Pancreas (tissue), 10 donors: ENCODE measurements at regions not wholly inside any gene's neighbourhood (a gene's known extent, or its start where the extent isn't known, plus 50 kb on each side); places are given as distances from the start of the nearest gene placed in this dataset.
A peak's percentile ranks its signal among the peaks of the same experiment; 100 is the strongest.

Experiments
- ATAC-seq, 4 donors: fragments of 200-7000 bp; cut with Tn5 transposase; one replicate each; pipeline versions ENCODE4 v1.8.0 to v1.9.1; 2020; ENCODE audit warnings: mild to moderate bottlenecking in 4 of 4, moderate library complexity in 4 of 4
- DNase-seq, 6 donors: peaks; one replicate each; pipeline ENCODE4 v3.0.0-alpha.2; 2020
- FAIRE-seq: peaks from 2 replicates; lab custom pipeline; 2012; peaks lifted over from hg19 to GRCh38; lab: Jason Lieb, UNC
- H3K27ac ChIP-seq, 4 donors: fragments of 200-600 bp; sonication (generic); 1 replicate in 3 of 4; 2 replicates in 1 of 4; pipeline versions ENCODE4 v1.5.0 to v1.8.0; 2020
- H3K27me3 ChIP-seq, 4 donors: fragments of 200-600 bp; one replicate each; pipeline ENCODE4 v1.8.0; 2021
- H3K36me3 ChIP-seq, 3 donors: fragments of 200-600 bp; sonication (generic) in 1 of 3; one replicate each; pipeline versions ENCODE4 v1.5.0 to v1.8.0; 2020 to 2021
- H3K4me1 ChIP-seq, 3 donors: fragments of 200-600 bp; one replicate each; pipeline ENCODE4 v1.8.0; 2021
- H3K4me3 ChIP-seq, 4 donors: fragments of 200-600 bp; sonication (generic) in 2 of 4; one replicate each; pipeline versions ENCODE4 v1.5.0 to v1.8.0; 2020 to 2021
- H3K9me3 ChIP-seq, 4 donors: fragments of 200-600 bp; one replicate each; pipeline ENCODE4 v1.8.0; 2021
- WGBS, 2 donors: extraction: QIAGEN DNeasy Blood & Tissue Kit; methylation state at CpG; one replicate each; pipeline ENCODE4 v1.1.7; 2013; 5-methylcytosine and 5-hydroxymethylcytosine counted together
- intact Hi-C, 3 donors: fragments of 100-400 bp; cut with DNase I; formaldehyde crosslinking; loops; one replicate each; pipeline versions ENCODE4 v1.11.1 to v1.14.2; 2022
- TF ChIP-seq, protein P1 (sequence below), 4 donors: fragments of 200-600 bp; sonication (generic) in 3 of 4; IDR thresholded peaks; one replicate each; pipeline versions ENCODE4 v1.5.0 to v1.8.0; 2021; ENCODE audit warnings: antibody characterized with exemption in 4 of 4
- donor health status: healthy with polysubstance abuse.
- donor health status: DM: no; HTN: no; CAD: no; lungs with moderate emphysema.
- donor health status: DM: no; HTN: no; CAD: no.
- donor health status: control.
- donor health status: control.
- donor health status: Bipolar disorder and iron deficiency.
- donor health status: DM: yes; HTN: yes; CAD: no.
- donor health status: DM: no; HTN: no; CAD: no.
- donor health status: DM: no; HTN: no; CAD: no.
- donor health status: DM: yes; HTN: yes; CAD: no.

DNA sequence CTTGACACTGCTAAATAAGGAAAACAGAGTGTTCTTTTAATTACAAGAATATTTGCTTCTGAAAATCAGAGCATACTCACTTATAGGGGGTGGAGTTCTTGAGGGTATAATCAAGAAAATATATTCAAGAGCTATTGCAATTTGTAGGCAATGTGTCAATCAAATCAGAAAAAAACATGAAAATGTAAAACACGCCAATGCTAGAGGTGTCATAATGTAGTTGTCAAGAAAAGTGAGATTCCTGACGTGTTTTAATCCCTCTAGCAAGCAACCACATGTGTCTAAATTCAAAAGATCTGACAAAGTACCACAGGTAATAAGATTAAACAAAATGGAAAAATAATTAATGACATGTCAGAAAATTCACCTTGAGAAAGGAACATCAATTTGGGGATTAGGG lies 1440.7 kb upstream of the RAG2 start:
- DNase-seq (no peak), FAIRE-seq (no peak), ATAC-seq (no peak)
- H3K4me1 ChIP-seq: peaks cover 0 to 3% (median 0%) of the 10 kb centered on the region in 3 donors
- peaks cover 0 to 3% (median 0%) of the 10 kb centered on the region in 4 donors for H3K9me3 ChIP-seq
- H3K4me3 ChIP-seq: no peak overlapping the region
- H3K27ac ChIP-seq: no peak overlapping the region
- intact Hi-C loops: no loop called here
- no peaks in the 10 kb centered on the region for H3K27me3 ChIP-seq
- H3K36me3 ChIP-seq: no peaks in the 10 kb centered on the region
- TF ChIP-seq, protein P1, sequence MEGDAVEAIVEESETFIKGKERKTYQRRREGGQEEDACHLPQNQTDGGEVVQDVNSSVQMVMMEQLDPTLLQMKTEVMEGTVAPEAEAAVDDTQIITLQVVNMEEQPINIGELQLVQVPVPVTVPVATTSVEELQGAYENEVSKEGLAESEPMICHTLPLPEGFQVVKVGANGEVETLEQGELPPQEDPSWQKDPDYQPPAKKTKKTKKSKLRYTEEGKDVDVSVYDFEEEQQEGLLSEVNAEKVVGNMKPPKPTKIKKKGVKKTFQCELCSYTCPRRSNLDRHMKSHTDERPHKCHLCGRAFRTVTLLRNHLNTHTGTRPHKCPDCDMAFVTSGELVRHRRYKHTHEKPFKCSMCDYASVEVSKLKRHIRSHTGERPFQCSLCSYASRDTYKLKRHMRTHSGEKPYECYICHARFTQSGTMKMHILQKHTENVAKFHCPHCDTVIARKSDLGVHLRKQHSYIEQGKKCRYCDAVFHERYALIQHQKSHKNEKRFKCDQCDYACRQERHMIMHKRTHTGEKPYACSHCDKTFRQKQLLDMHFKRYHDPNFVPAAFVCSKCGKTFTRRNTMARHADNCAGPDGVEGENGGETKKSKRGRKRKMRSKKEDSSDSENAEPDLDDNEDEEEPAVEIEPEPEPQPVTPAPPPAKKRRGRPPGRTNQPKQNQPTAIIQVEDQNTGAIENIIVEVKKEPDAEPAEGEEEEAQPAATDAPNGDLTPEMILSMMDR (IDR thresholded peaks at IDR 0.05): no peak
- WGBS, 2 donors: 83 to 95% methylated on average over 2 of the region's 2 CpGs

- DNase-seq (peak in 2 of 6 donors; percentile 12 to 34), ATAC-seq (no peak), FAIRE-seq (no peak)
- Histone ChIP-seq H3K27me3 (no peaks in the 10 kb centered on the region), H3K36me3 (no peaks in the 10 kb centered on the region), H3K4me1 (no peaks in the 10 kb centered on the region), H3K27ac (no peak overlapping the region), H3K4me3 (no peak overlapping the region), H3K9me3 (no peaks in the 10 kb centered on the region)
- intact Hi-C loops: no loop called here
- TF ChIP-seq, protein P1 (IDR thresholded peaks at IDR 0.05): no peak
- WGBS, 2 donors: 83 to 87% methylated on average over 5 of the region's 5 CpGs
Observed at GRCh38 chr11:38019072-38019775, 1421.2 kb upstream of the RAG2 start.

DNA sequence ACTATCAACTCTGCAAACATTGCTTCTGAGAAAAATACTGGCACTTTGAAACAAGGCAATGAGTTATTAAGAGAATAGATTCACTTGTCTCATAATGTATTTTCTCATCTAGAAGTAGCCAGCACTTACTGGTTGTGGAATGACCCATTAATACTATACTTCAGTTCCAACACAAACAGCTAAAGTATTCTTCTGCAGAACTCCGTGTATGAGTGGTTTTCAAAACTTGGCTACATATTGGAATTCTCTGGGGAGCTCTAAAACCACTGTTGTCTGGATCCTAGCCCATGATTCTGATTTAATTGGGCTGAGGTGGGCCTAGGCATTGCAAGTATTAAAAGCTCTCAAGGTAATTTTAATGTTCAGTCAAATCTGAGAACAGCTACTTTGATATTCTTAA lies 1416.4 kb upstream of the RAG2 start:
- 39 to 40% methylated on average over 1 of the region's 1 CpG for WGBS, 2 donors
- TF ChIP-seq, protein P1 (IDR thresholded peaks at IDR 0.05): no peak
- Histone ChIP-seq H3K4me1 (no peaks in the 10 kb centered on the region), H3K36me3 (no peaks in the 10 kb centered on the region), H3K27me3 (no peaks in the 10 kb centered on the region), H3K27ac (no peak overlapping the region), H3K9me3 (no peaks in the 10 kb centered on the region), H3K4me3 (no peak overlapping the region)
- DNase-seq: no peak
- peak in 1 of 4 donors; percentile 14 for ATAC-seq
- FAIRE-seq: no peak
- intact Hi-C loops: no loop called here

- ATAC-seq (no peak), FAIRE-seq (no peak), DNase-seq (no peak)
- intact Hi-C loops: no loop called here
- Histone ChIP-seq H3K27ac (no peak overlapping the region), H3K36me3 (no peaks in the 10 kb centered on the region), H3K4me1 (no peaks in the 10 kb centered on the region), H3K9me3 (no peaks in the 10 kb centered on the region), H3K27me3 (no peaks in the 10 kb centered on the region), H3K4me3 (no peak overlapping the region)
- TF ChIP-seq, protein P1 (IDR thresholded peaks at IDR 0.05): no peak
- 82 to 95% methylated on average over 8 of the region's 8 CpGs for WGBS, 2 donors
Observed at GRCh38 chr11:38013157-38013556, 1415.1 kb upstream of the RAG2 start.

DNA sequence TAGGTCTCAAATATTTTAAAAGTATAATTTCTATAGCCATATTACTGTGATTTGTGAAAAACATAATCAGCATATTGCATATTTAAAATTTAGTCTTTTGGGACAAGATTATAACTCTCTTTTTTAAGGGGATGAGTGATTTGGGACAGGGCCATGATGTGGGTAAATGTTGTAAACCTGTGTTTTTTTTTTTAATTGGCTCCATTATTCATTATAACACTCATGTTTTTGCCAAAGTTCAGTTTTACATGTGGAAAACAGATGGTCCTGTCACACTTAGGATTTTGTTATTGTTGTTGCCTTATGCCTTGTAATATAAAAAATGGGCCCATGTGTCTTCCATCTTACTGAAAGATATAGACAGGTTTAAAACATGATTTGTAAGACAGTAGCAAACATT lies 1413.5 kb upstream of the RAG2 start:
- ATAC-seq (no peak), DNase-seq (no peak), FAIRE-seq (no peak)
- H3K4me1 ChIP-seq: no peaks in the 10 kb centered on the region
- TF ChIP-seq, protein P1 (IDR thresholded peaks at IDR 0.05): no peak
- H3K27ac ChIP-seq: no peak overlapping the region
- no peaks in the 10 kb centered on the region for H3K9me3 ChIP-seq
- intact Hi-C loops: no loop called here
- no peak overlapping the region for H3K4me3 ChIP-seq
- no peaks in the 10 kb centered on the region for H3K27me3 ChIP-seq
- H3K36me3 ChIP-seq: no peaks in the 10 kb centered on the region
